ENCODE measurements at regions not wholly inside any gene's neighbourhood (a gene's known extent, or its start where the extent isn't known, plus 50 kb on each side); places are given as distances from the start of the nearest gene placed in this dataset.

- Histone ChIP-seq H3K4me1 (ENCODE audit: control insufficient read depth, insufficient read depth, low read length) (no peaks in the 10 kb centered on the region), H3K36me3 (ENCODE audit: control insufficient read depth, insufficient read depth, low read length) (no peaks in the 10 kb centered on the region), H3K9me3 (ENCODE audit: control insufficient read depth, insufficient read depth, low read depth, low read length) (no peaks in the 10 kb centered on the region), H3K27me3 (ENCODE audit: control insufficient read depth, insufficient read depth, low read length) (no peaks in the 10 kb centered on the region), H3K4me3 (ENCODE audit: low read depth in 2 of 2, low read length in 2 of 2) (no peak overlapping the region), H3K27ac (ENCODE audit: low read length) (no peak overlapping the region)
- BruUV-seq (replicated peaks): no TSS peak
- intact Hi-C loops (cut with micrococcal nuclease; ENCODE audit: unreplicated experiment): no loop called here
- ATAC-seq: no peak
- in situ Hi-C loops (cut with HindIII; ENCODE audit: low pct_unique_long_range_greater_than_20kb, low sequenced_read_pairs): no loop called here
- ChIA-PET POLR2A (no interaction called here), CTCF (no interaction called here)
- no peak for TF ChIP-seq TCF7L2 (IDR thresholded peaks at IDR 0.05; ENCODE audit: low read depth, low read length)
- TF ChIP-seq, protein P1, sequence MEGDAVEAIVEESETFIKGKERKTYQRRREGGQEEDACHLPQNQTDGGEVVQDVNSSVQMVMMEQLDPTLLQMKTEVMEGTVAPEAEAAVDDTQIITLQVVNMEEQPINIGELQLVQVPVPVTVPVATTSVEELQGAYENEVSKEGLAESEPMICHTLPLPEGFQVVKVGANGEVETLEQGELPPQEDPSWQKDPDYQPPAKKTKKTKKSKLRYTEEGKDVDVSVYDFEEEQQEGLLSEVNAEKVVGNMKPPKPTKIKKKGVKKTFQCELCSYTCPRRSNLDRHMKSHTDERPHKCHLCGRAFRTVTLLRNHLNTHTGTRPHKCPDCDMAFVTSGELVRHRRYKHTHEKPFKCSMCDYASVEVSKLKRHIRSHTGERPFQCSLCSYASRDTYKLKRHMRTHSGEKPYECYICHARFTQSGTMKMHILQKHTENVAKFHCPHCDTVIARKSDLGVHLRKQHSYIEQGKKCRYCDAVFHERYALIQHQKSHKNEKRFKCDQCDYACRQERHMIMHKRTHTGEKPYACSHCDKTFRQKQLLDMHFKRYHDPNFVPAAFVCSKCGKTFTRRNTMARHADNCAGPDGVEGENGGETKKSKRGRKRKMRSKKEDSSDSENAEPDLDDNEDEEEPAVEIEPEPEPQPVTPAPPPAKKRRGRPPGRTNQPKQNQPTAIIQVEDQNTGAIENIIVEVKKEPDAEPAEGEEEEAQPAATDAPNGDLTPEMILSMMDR (IDR thresholded peaks at IDR 0.05): no peak
- TF ChIP-seq POLR2AphosphoS5 (IDR thresholded peaks at IDR 0.05; ENCODE audit: low read depth, low read length): no peak
- no peak for TF ChIP-seq REST (IDR thresholded peaks at IDR 0.05; ENCODE audit: insufficient read depth in 1 of 2, low read depth in 2 of 2, low read length in 1 of 2)
- DNase-seq (ENCODE audit: low read depth, low spot score): no peak
Observed at GRCh38 chr9:120281665-120282064, 298.3 kb downstream of the CDK5RAP2 start.

- POLR2A ChIA-PET: no interaction called here
- BruUV-seq (replicated peaks): no TSS peak
- Histone ChIP-seq H3K27me3 (ENCODE audit: control insufficient read depth, insufficient read depth, low read length) (no peaks in the 10 kb centered on the region), H3K4me3 (ENCODE audit: low read depth in 2 of 2, low read length in 2 of 2) (no peak overlapping the region), H3K9me3 (ENCODE audit: control insufficient read depth, insufficient read depth, low read depth, low read length) (no peaks in the 10 kb centered on the region), H3K27ac (ENCODE audit: low read length) (no peak overlapping the region), H3K4me1 (ENCODE audit: control insufficient read depth, insufficient read depth, low read length) (no peaks in the 10 kb centered on the region), H3K36me3 (ENCODE audit: control insufficient read depth, insufficient read depth, low read length) (no peaks in the 10 kb centered on the region)
- no peak for ATAC-seq
- TF ChIP-seq, protein P1 (IDR thresholded peaks at IDR 0.05): no peak
- no peak for TF ChIP-seq TCF7L2 (IDR thresholded peaks at IDR 0.05; ENCODE audit: low read depth, low read length)
- TF ChIP-seq REST (IDR thresholded peaks at IDR 0.05; ENCODE audit: insufficient read depth in 1 of 2, low read depth in 2 of 2, low read length in 1 of 2): no peak
- no peak for TF ChIP-seq SIN3A (IDR thresholded peaks at IDR 0.05; ENCODE audit: borderline replicate concordance, insufficient read depth, low read depth, low read length)
- no peak for TF ChIP-seq POLR2AphosphoS5 (IDR thresholded peaks at IDR 0.05; ENCODE audit: low read depth, low read length)
- in situ Hi-C loops (cut with HindIII; ENCODE audit: low pct_unique_long_range_greater_than_20kb, low sequenced_read_pairs) (no loop called here), intact Hi-C loops (cut with micrococcal nuclease; ENCODE audit: unreplicated experiment) (no loop called here)
- DNase-seq (ENCODE audit: low read depth, low spot score): no peak
- CTCF ChIA-PET: no interaction called here
Observed at GRCh38 chr9:120267929-120268328, 312.0 kb downstream of the CDK5RAP2 start.
